GM12878 (cell line): ENCODE measurements at regions not wholly inside any gene's neighbourhood (a gene's known extent, or its start where the extent isn't known, plus 50 kb on each side); places are given as distances from the start of the nearest gene placed in this dataset.

Experiments
- ATAC-seq: fragments of 200-7000 bp; cut with Tn5 transposase; 3 replicates; pipeline ENCODE4 v1.9.1; 2020; ENCODE audit warnings: mild to moderate bottlenecking, moderate library complexity
- BruUV-seq: library from RNA; stranded (reverse); fragments of 400-500 nt; replicated peaks from 2 replicates; lab custom pipeline; 2021; lab: Mats Ljungman, UMichigan
- CTCF ChIA-PET: fragments of 300-600 bp; sonication (Branson Sonifier 250); formaldehyde crosslinking; extraction: SDS; loops from one replicate; lab custom pipeline; 2021; ENCODE audit warnings: inconsistent platforms; lab: Yijun Ruan, JAX
- POLR2A ChIA-PET: fragments of 350-600 bp; formaldehyde crosslinking; extraction: SDS; loops from one replicate; lab custom pipeline; 2021; ENCODE audit warnings: inconsistent platforms; lab: Charles Lee
- RAD21 ChIA-PET: fragments of 300-600 bp; sonication (Branson Sonifier 250); formaldehyde crosslinking; loops from one replicate; lab custom pipeline; 2023; ENCODE audit warnings: antibody characterized with exemption; ENCODE audit not compliant: unreplicated experiment; lab: Charles Lee
- SMC1A ChIA-PET: fragments of 300-600 bp; sonication (Branson Sonifier 250); formaldehyde crosslinking; loops from one replicate; lab custom pipeline; 2023; ENCODE audit not compliant: unreplicated experiment, uncharacterized antibody; lab: Charles Lee
- DNase-seq: peaks from one replicate; pipeline ENCODE4 v3.0.0-alpha.2; 2011; ENCODE audit warnings: low read depth, low spot score
- FAIRE-seq: peaks from 3 replicates; lab custom pipeline; 2011; peaks lifted over from hg19 to GRCh38; lab: Jason Lieb, UNC
- H2AFZ ChIP-seq: 2 replicates; pipeline ENCODE4 v1.6.0; 2011; ENCODE audit warnings: low read depth, low read length, control low read depth; ENCODE audit not compliant: control insufficient read depth
- H3K27ac ChIP-seq: 2 replicates; pipeline ENCODE4 v1.5.1; 2011; ENCODE audit warnings: control low read depth; ENCODE audit not compliant: control insufficient read depth, insufficient read depth
- H3K27me3 ChIP-seq, 2 experiments: replicated peaks in 1 of 2; 2 replicates each; pipeline versions ENCODE4 v1.6.0 to v1.6.1; 2011; ENCODE audit warnings: low read length in 1 of 2; ENCODE audit not compliant: control insufficient read depth in 2 of 2, insufficient read depth in 2 of 2
- H3K36me3 ChIP-seq, 2 experiments: 2 replicates each; pipeline ENCODE4 v1.5.1; 2011; ENCODE audit warnings: low read length in 1 of 2; ENCODE audit not compliant: control insufficient read depth in 2 of 2, insufficient read depth in 2 of 2
- H3K4me1 ChIP-seq: 2 replicates; pipeline ENCODE4 v1.6.1; 2011; ENCODE audit warnings: mild to moderate bottlenecking, low read length, moderate library complexity, mixed read lengths; ENCODE audit not compliant: control insufficient read depth, insufficient read depth
- H3K4me2 ChIP-seq: 2 replicates; pipeline ENCODE4 v1.6.0; 2011; ENCODE audit warnings: control low read depth; ENCODE audit not compliant: control insufficient read depth, insufficient read depth
- H3K4me3 ChIP-seq: fragments of 200-600 bp; sonication (generic); 2 replicates; pipeline ENCODE4 v1.5.1; 2016
- H3K79me2 ChIP-seq: 2 replicates; pipeline ENCODE4 v1.6.0; 2011; ENCODE audit warnings: low read length; ENCODE audit not compliant: control insufficient read depth, insufficient read depth
- H3K9ac ChIP-seq: 2 replicates; pipeline ENCODE4 v1.8.0; 2011; ENCODE audit warnings: low read length, control low read depth, mixed read lengths; ENCODE audit not compliant: control insufficient read depth, insufficient read depth
- H3K9me3 ChIP-seq: replicated peaks from 3 replicates; pipeline ENCODE4 v1.5.1; 2011; ENCODE audit warnings: mild to moderate bottlenecking, low read length; ENCODE audit not compliant: control insufficient read depth, insufficient read depth
- H4K20me1 ChIP-seq: 2 replicates; pipeline ENCODE4 v1.6.0; 2011; ENCODE audit not compliant: control insufficient read depth, insufficient read depth
- BCLAF1 ChIP-seq: fragments of 450-650 bp; IDR thresholded peaks from 2 replicates; pipeline ENCODE4 v1.6.1; 2017; ENCODE audit warnings: antibody characterized with exemption, mild to moderate bottlenecking, moderate library complexity
- BHLHE40 ChIP-seq, 2 experiments: fragments of 450-650 bp in 1 of 2; IDR thresholded peaks; 2 replicates each; pipeline ENCODE4 v1.6.1; 2011 to 2017; ENCODE audit warnings: low read depth in 2 of 2, borderline replicate concordance in 1 of 2, improper control_type of control experiment in 1 of 2, low read length in 1 of 2, mild to moderate bottlenecking in 1 of 2
- CHD2 ChIP-seq: IDR thresholded peaks from 2 replicates; pipeline ENCODE4 v1.6.1; 2011; ENCODE audit warnings: low read depth, low read length, improper control_type of control experiment, borderline replicate concordance
- NFYA ChIP-seq: IDR thresholded peaks from 2 replicates; pipeline ENCODE4 v1.6.1; 2011; ENCODE audit warnings: low read depth, mild to moderate bottlenecking, low read length, improper control_type of control experiment, borderline replicate concordance
- NRF1 ChIP-seq: conservative IDR thresholded peaks from 2 replicates; pipeline ENCODE4 v1.6.1; 2011; ENCODE audit warnings: mild to moderate bottlenecking, low read depth, low read length, improper control_type of control experiment
- PBX3 ChIP-seq: IDR thresholded peaks from 2 replicates; pipeline ENCODE4 v1.6.1; 2011; ENCODE audit warnings: mild to moderate bottlenecking, low read depth, low read length, moderate library complexity; ENCODE audit not compliant: insufficient replicate concordance
- PKNOX1 ChIP-seq: fragments of 450-650 bp; IDR thresholded peaks from 2 replicates; pipeline ENCODE4 v1.6.1; 2016; ENCODE audit warnings: mild to moderate bottlenecking
- RCOR1 ChIP-seq: conservative IDR thresholded peaks from 2 replicates; pipeline ENCODE4 v1.6.1; 2012; ENCODE audit warnings: low read depth, low read length, improper control_type of control experiment
- RUNX3 ChIP-seq: IDR thresholded peaks from 2 replicates; pipeline ENCODE4 v1.6.1; 2012; ENCODE audit warnings: low read length, inconsistent platforms
- SUZ12 ChIP-seq: fragments of 200-600 bp; sonication (generic); IDR thresholded peaks from one replicate; pipeline ENCODE4 v1.6.1; 2018; ENCODE audit warnings: antibody characterized with exemption, mild to moderate bottlenecking; ENCODE audit not compliant: unreplicated experiment
- WGBS: methylation state at CpG from one replicate; pipeline ENCODE4 v1.1.6; 2016; ENCODE audit warnings: low lambda C conversion rate; ENCODE audit not compliant: insufficient replicate concordance, insufficient coverage; ENCODE audit errors: missing lambda C conversion rate; 5-methylcytosine and 5-hydroxymethylcytosine counted together
- in situ Hi-C: fragments of 300-500 bp; cut with MboI; formaldehyde crosslinking; loops from 9 replicates; pipeline ENCODE4 v1.14.3; 2018; ENCODE audit warnings: mixed read lengths
- intact Hi-C: fragments of 100-400 bp; cut with micrococcal nuclease; formaldehyde crosslinking; loops from one replicate; pipeline ENCODE4 v1.14.2; 2022; ENCODE audit not compliant: unreplicated experiment

GRCh38 chr11:115699326-115699725 lies 195.1 kb upstream of the CADM1 start (continued):
- TF ChIP-seq SUZ12 = no peak
- no peak for TF ChIP-seq CHD2
- TF ChIP-seq PKNOX1 = no peak
- no peak for TF ChIP-seq BHLHE40 (IDR thresholded peaks at IDR 0.05; ENCODE audit: borderline replicate concordance in 1 of 2, low read depth in 2 of 2, low read length in 1 of 2)
- no peak for TF ChIP-seq NRF1
- no peak for TF ChIP-seq NFYA
- no peak for TF ChIP-seq RCOR1
- no peak for TF ChIP-seq BCLAF1

- TF ChIP-seq RUNX3 (peak; percentile 78), PBX3 (no peak)
- in situ Hi-C loops (no loop called here), intact Hi-C loops (no loop called here)
- CTCF ChIA-PET = no interaction called here
- Histone ChIP-seq H4K20me1 (no peaks in the 10 kb centered on the region), H3K27me3 (no peaks in the 10 kb centered on the region), H3K4me2 (0 out of 2 replicates have a peak overlapping the region, but pooled peaks have one; percentile 18), H3K27ac (no peak overlapping the region), H3K4me1 (peaks cover 12% of the 10 kb centered on the region), H3K36me3 (no peaks in the 10 kb centered on the region), H3K9ac (no peak overlapping the region), H3K9me3 (no peaks in the 10 kb centered on the region), H2AFZ (no peak overlapping the region), H3K4me3 (no peak overlapping the region), H3K79me2 (no peaks in the 10 kb centered on the region)
- DNase-seq (no peak), FAIRE-seq (peak; percentile 7), ATAC-seq (peak; percentile 80)
- POLR2A ChIA-PET = no interaction called here
- 18% methylated on average over 4 of the region's 4 CpGs for whole genome bisulfite sequencing
- BruUV-seq = no TSS peak
- RAD21 ChIA-PET = no interaction called here
- SMC1A ChIA-PET = no interaction called here
These were observed 194.0 kb upstream of the CADM1 start for GRCh38 chr11:115698243-115698642.
